Fibroblast of lung (primary cell): ENCODE measurements at regions not wholly inside any gene's neighbourhood (a gene's known extent, or its start where the extent isn't known, plus 50 kb on each side); places are given as distances from the start of the nearest gene placed in this dataset.
"Not testable (repeated sequence)": the region's sequence is repeated elsewhere in the genome, so short reads cannot be mapped to it uniquely, and the experiment has no call there.

Source experiments
- CTCF ChIP-seq, 2 donors: IDR thresholded peaks in 1 of 2; conservative IDR thresholded peaks in 1 of 2; 1 replicate in 1 of 2; 2 replicates in 1 of 2; pipeline ENCODE4 v1.5.1; 2011 to 2012; ENCODE audit warnings: low read length in 2 of 2, control low read depth in 1 of 2, inconsistent platforms in 1 of 2, low read depth in 1 of 2, mild to moderate bottlenecking in 1 of 2
- EZH2 ChIP-seq: IDR thresholded peaks from 2 replicates; pipeline ENCODE4 v1.5.1; 2012; ENCODE audit warnings: low read length, control low read depth, mild to moderate bottlenecking; ENCODE audit errors: missing control alignments

- not testable (repeated sequence) for TF ChIP-seq CTCF (conservative IDR thresholded peaks at IDR 0.05 in 1 of 2, IDR thresholded peaks at IDR 0.05 in 1 of 2; ENCODE audit: low read depth in 1 of 2, low read length in 2 of 2); EZH2
Measured at GRCh38 chr7:91506966-91507365, 242.7 kb downstream of the FZD1 start.
